ENCODE measurements at regions not wholly inside any gene's neighbourhood (a gene's known extent, or its start where the extent isn't known, plus 50 kb on each side); places are given as distances from the start of the nearest gene placed in this dataset.
"Not testable (repeated sequence)": the region's sequence is repeated elsewhere in the genome, so short reads cannot be mapped to it uniquely, and the experiment has no call there.

GRCh38 chr3:153385343-153385742 is 223.3 kb downstream of the RAP2B start:
- DNase-seq = no peak

- no peak for DNase-seq
These were observed 230.3 kb downstream of the RAP2B start for GRCh38 chr3:153392363-153392762.

- DNase-seq = no peak
These were observed 232.0 kb downstream of the RAP2B start for GRCh38 chr3:153394017-153394416.

GRCh38 chr3:153396581-153396980 is 234.6 kb downstream of the RAP2B start:
- DNase-seq = no peak

- no peak for DNase-seq
These were observed 235.8 kb downstream of the RAP2B start for GRCh38 chr3:153397794-153398193.

- no peak for DNase-seq
These were observed 237.6 kb downstream of the RAP2B start for GRCh38 chr3:153399636-153400035.

GRCh38 chr3:153400641-153401040 is 238.6 kb downstream of the RAP2B start:
- no peak for DNase-seq

GRCh38 chr3:153404157-153404556 is 242.1 kb downstream of the RAP2B start:
- no peak for DNase-seq

- not testable (repeated sequence) for DNase-seq
These were observed 243.3 kb downstream of the RAP2B start for GRCh38 chr3:153405320-153405719.

GRCh38 chr3:153410517-153410916 is 248.5 kb downstream of the RAP2B start:
- no peak for DNase-seq

GRCh38 chr3:153414982-153415381 is 253.0 kb downstream of the RAP2B start:
- no peak for DNase-seq

GRCh38 chr3:153422314-153422713 is 260.3 kb downstream of the RAP2B start:
- DNase-seq = no peak

- not testable (repeated sequence) for DNase-seq
These were observed 261.8 kb downstream of the RAP2B start for GRCh38 chr3:153423820-153424219.

- DNase-seq = no peak
These were observed 264.3 kb downstream of the RAP2B start for GRCh38 chr3:153426344-153426743.

- no peak for DNase-seq
These were observed 264.8 kb downstream of the RAP2B start for GRCh38 chr3:153426803-153427202.

- no peak for DNase-seq
These were observed 267.8 kb downstream of the RAP2B start for GRCh38 chr3:153429821-153430220.

- no peak for DNase-seq
These were observed 269.1 kb downstream of the RAP2B start for GRCh38 chr3:153431076-153431475.

GRCh38 chr3:153437666-153438065 is 275.6 kb downstream of the RAP2B start:
- DNase-seq = no peak

GRCh38 chr3:153438271-153438670 is 276.2 kb downstream of the RAP2B start:
- no peak for DNase-seq

- DNase-seq = no peak
These were observed 277.8 kb downstream of the RAP2B start for GRCh38 chr3:153439780-153440179.

GRCh38 chr3:153440311-153440710 is 278.3 kb downstream of the RAP2B start:
- DNase-seq = no peak

GRCh38 chr3:153442386-153442785 is 280.4 kb downstream of the RAP2B start:
- DNase-seq = no peak

GRCh38 chr3:153442799-153443487 is 280.9 kb downstream of the RAP2B start:
- DNase-seq = no peak

- DNase-seq = no peak
These were observed 281.9 kb downstream of the RAP2B start for GRCh38 chr3:153443961-153444360.

GRCh38 chr3:153445817-153446216 is 283.8 kb downstream of the RAP2B start:
- no peak for DNase-seq

All from CD4-positive, alpha-beta T cell treated with Interleukin-17A for 4 hours (primary cell).